ENCODE measurements at regions not wholly inside any gene's neighbourhood (a gene's known extent, or its start where the extent isn't known, plus 50 kb on each side); places are given as distances from the start of the nearest gene placed in this dataset.

DNA sequence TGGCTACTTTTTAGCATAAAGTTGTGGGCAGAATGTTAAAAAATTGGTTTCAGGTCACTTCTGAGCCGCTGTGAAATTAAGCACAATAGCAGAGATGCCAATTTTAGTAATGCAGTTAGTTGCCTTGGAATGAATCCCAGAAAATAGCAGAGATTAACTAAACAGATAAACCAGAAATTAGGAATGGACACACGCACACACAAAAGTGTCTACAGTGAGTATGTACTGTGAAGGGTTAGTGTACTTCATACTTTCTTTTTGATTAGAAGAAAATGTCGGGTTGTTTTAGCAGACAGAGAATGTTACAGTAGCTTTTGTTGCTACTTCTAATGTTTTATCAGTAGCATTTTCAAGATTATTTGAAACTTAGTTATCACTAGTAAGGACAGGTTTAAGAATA is 106.7 kb downstream of the LEPR start:
- H3K27me3 ChIP-seq (ENCODE audit: control insufficient read depth, extremely low read depth, insufficient read depth, low read length), result peaks cover 34% of the 10 kb centered on the region
- FAIRE-seq (no peak), DNase-seq (ENCODE audit: low read depth, low spot score) (no peak)
- no peak overlapping the region for H3K9ac ChIP-seq (ENCODE audit: control insufficient read depth, extremely low read depth, insufficient read depth, low read length)
- H2AFZ ChIP-seq (ENCODE audit: control insufficient read depth, low read length), result no peak overlapping the region
- H3K4me1 ChIP-seq (ENCODE audit: control insufficient read depth, extremely low read depth, insufficient read depth, low read length), result no peaks in the 10 kb centered on the region
- TF ChIP-seq EZH2 (IDR thresholded peaks at IDR 0.05; ENCODE audit: low read length) (peak; percentile 33), CTCF (optimal IDR thresholded peaks at IDR 0.05 in 1 of 3, IDR thresholded peaks at IDR 0.05 in 1 of 3, conservative IDR thresholded peaks at IDR 0.05 in 1 of 3; ENCODE audit: extremely low read depth in 1 of 3, insufficient read depth in 2 of 3, low read length in 3 of 3) (no peak)
- no peaks in the 10 kb centered on the region for H3K9me1 ChIP-seq (ENCODE audit: control insufficient read depth, extremely low read depth, insufficient read depth, low read length)
- H4K20me1 ChIP-seq (ENCODE audit: control insufficient read depth, extremely low read depth, insufficient read depth, low read length), result no peaks in the 10 kb centered on the region
- H3K4me3 ChIP-seq (ENCODE audit: control insufficient read depth in 2 of 3, extremely low read depth in 1 of 3, insufficient read depth in 2 of 3, low read depth in 1 of 3, low read length in 3 of 3), result no peak overlapping the region
- no peaks in the 10 kb centered on the region for H3K9me3 ChIP-seq (ENCODE audit: control insufficient read depth, low read depth, low read length)
- H3K36me3 ChIP-seq (ENCODE audit: control insufficient read depth in 2 of 2, extremely low read depth in 1 of 2, insufficient read depth in 2 of 2, low read length in 2 of 2), result no peaks in the 10 kb centered on the region
- no peaks in the 10 kb centered on the region for H3K79me2 ChIP-seq (ENCODE audit: control insufficient read depth, insufficient read depth, low read length)
- no peak overlapping the region for H3K27ac ChIP-seq (ENCODE audit: control insufficient read depth, insufficient read depth, low read length)
- no peak overlapping the region for H3K4me2 ChIP-seq (ENCODE audit: control insufficient read depth, extremely low read depth, insufficient read depth, low read depth, low read length)
- dilution Hi-C loops (cut with MboI; ENCODE audit: extremely low pct_ligation_motif_present, low sequenced_read_pairs), result no loop called here

GRCh38 chr1:65527707-65528503 is 107.4 kb downstream of the LEPR start:
- no peaks in the 10 kb centered on the region for H3K4me1 ChIP-seq (ENCODE audit: control insufficient read depth, extremely low read depth, insufficient read depth, low read length)
- no peaks in the 10 kb centered on the region for H3K36me3 ChIP-seq (ENCODE audit: control insufficient read depth in 2 of 2, extremely low read depth in 1 of 2, insufficient read depth in 2 of 2, low read length in 2 of 2)
- H3K79me2 ChIP-seq (ENCODE audit: control insufficient read depth, insufficient read depth, low read length), result no peaks in the 10 kb centered on the region
- dilution Hi-C loops (cut with MboI; ENCODE audit: extremely low pct_ligation_motif_present, low sequenced_read_pairs), result no loop called here
- H3K4me3 ChIP-seq (ENCODE audit: control insufficient read depth in 2 of 3, extremely low read depth in 1 of 3, insufficient read depth in 2 of 3, low read depth in 1 of 3, low read length in 3 of 3), result no peak overlapping the region
- H3K9ac ChIP-seq (ENCODE audit: control insufficient read depth, extremely low read depth, insufficient read depth, low read length), result no peak overlapping the region
- DNase-seq (ENCODE audit: low read depth, low spot score) (no peak), FAIRE-seq (no peak)
- no peaks in the 10 kb centered on the region for H3K9me1 ChIP-seq (ENCODE audit: control insufficient read depth, extremely low read depth, insufficient read depth, low read length)
- no peaks in the 10 kb centered on the region for H3K9me3 ChIP-seq (ENCODE audit: control insufficient read depth, low read depth, low read length)
- H3K27ac ChIP-seq (ENCODE audit: control insufficient read depth, insufficient read depth, low read length), result no peak overlapping the region
- peak; percentile 5 for TF ChIP-seq EZH2 (IDR thresholded peaks at IDR 0.05; ENCODE audit: low read length)
- peak in 2 of 3 experiments; percentile 10 to 12 for TF ChIP-seq CTCF (optimal IDR thresholded peaks at IDR 0.05 in 1 of 3, IDR thresholded peaks at IDR 0.05 in 1 of 3, conservative IDR thresholded peaks at IDR 0.05 in 1 of 3; ENCODE audit: extremely low read depth in 1 of 3, insufficient read depth in 2 of 3, low read length in 3 of 3)
- H4K20me1 ChIP-seq (ENCODE audit: control insufficient read depth, extremely low read depth, insufficient read depth, low read length), result no peaks in the 10 kb centered on the region
- no peak overlapping the region for H3K4me2 ChIP-seq (ENCODE audit: control insufficient read depth, extremely low read depth, insufficient read depth, low read depth, low read length)
- H2AFZ ChIP-seq (ENCODE audit: control insufficient read depth, low read length), result no peak overlapping the region
- H3K27me3 ChIP-seq (ENCODE audit: control insufficient read depth, extremely low read depth, insufficient read depth, low read length), result peaks cover 34% of the 10 kb centered on the region
